Stimulated activated CD8-positive, alpha-beta memory T cell treated with anti-CD3 and anti-CD28 coated beads, Interleukin-7, amount 100 ng/mL, for 48 hours (primary cell): ENCODE measurements at regions not wholly inside any gene's neighbourhood (a gene's known extent, or its start where the extent isn't known, plus 50 kb on each side); places are given as distances from the start of the nearest gene placed in this dataset.
"Not testable (repeated sequence)": the region's sequence is repeated elsewhere in the genome, so short reads cannot be mapped to it uniquely, and the experiment has no call there.

ENCODE experiments used
- DNase-seq, 2 donors: peaks; one replicate each; pipeline ENCODE4 v3.0.0-alpha.2; 2020; ENCODE audit warnings: low read depth in 1 of 2; ENCODE audit errors: extremely low read depth in 1 of 2

- no peak for DNase-seq
Observed at GRCh38 chr2:187775196-187775595, 221.0 kb upstream of the TFPI start.

- no peak for DNase-seq
Observed at GRCh38 chr2:187775651-187776050, 221.4 kb upstream of the TFPI start.

GRCh38 chr2:187782301-187782700, 228.1 kb upstream of the TFPI start:
- no peak for DNase-seq

GRCh38 chr2:187783446-187783845, 229.2 kb upstream of the TFPI start:
- DNase-seq = no peak

- DNase-seq = not testable (repeated sequence)
Observed at GRCh38 chr2:187784138-187784537, 229.9 kb upstream of the TFPI start.

GRCh38 chr2:187799601-187800000, 245.4 kb upstream of the TFPI start:
- no peak for DNase-seq

- no peak for DNase-seq
Observed at GRCh38 chr2:187803816-187804215, 249.6 kb upstream of the TFPI start.

GRCh38 chr2:187815113-187815512, 260.9 kb upstream of the TFPI start:
- DNase-seq = no peak

- no peak for DNase-seq
Observed at GRCh38 chr2:187819624-187820023, 265.4 kb upstream of the TFPI start.

GRCh38 chr2:187825108-187825507, 270.9 kb upstream of the TFPI start:
- no peak for DNase-seq

- DNase-seq = no peak
Observed at GRCh38 chr2:187826023-187826422, 271.8 kb upstream of the TFPI start.

GRCh38 chr2:187834787-187835186, 280.6 kb upstream of the TFPI start:
- DNase-seq = no peak

GRCh38 chr2:187838690-187839089, 284.5 kb upstream of the TFPI start:
- DNase-seq = no peak

GRCh38 chr2:187842315-187842714, 288.1 kb upstream of the TFPI start:
- no peak for DNase-seq

GRCh38 chr2:187842978-187843847, 289.0 kb upstream of the TFPI start:
- no peak for DNase-seq

- DNase-seq = no peak
Observed at GRCh38 chr2:187847245-187848208, 293.3 kb upstream of the TFPI start.

- no peak for DNase-seq
Observed at GRCh38 chr2:187851955-187852561, 297.8 kb upstream of the TFPI start.

GRCh38 chr2:187853381-187853791, 299.2 kb upstream of the TFPI start:
- DNase-seq = no peak

- DNase-seq = no peak
Observed at GRCh38 chr2:187854801-187855200, 300.6 kb upstream of the TFPI start.

- no peak for DNase-seq
Observed at GRCh38 chr2:187855689-187856088, 301.5 kb upstream of the TFPI start.

GRCh38 chr2:187857826-187858225, 303.6 kb upstream of the TFPI start:
- DNase-seq = no peak
